K562 (cell line): ENCODE measurements at regions not wholly inside any gene's neighbourhood (a gene's known extent, or its start where the extent isn't known, plus 50 kb on each side); places are given as distances from the start of the nearest gene placed in this dataset.

Experiments used
- EZH2 ChIP-seq: IDR thresholded peaks from 2 replicates; pipeline ENCODE4 v1.6.1; 2012; ENCODE audit warnings: low read depth, mild to moderate bottlenecking, inconsistent platforms, low read length, borderline replicate concordance
- NONO ChIP-seq, 2 experiments: fragments of 200-400 bp in 1 of 2; fragments of 450-650 bp in 1 of 2; formaldehyde crosslinking in 1 of 2; IDR thresholded peaks; 2 replicates each; pipeline ENCODE4 v1.6.1; 2017; ENCODE audit warnings: low read depth in 2 of 2, mild to moderate bottlenecking in 2 of 2, moderate library complexity in 2 of 2, low read length in 1 of 2
- NRF1 ChIP-seq, 2 experiments: fragments of 450-650 bp; IDR thresholded peaks in 1 of 2; conservative IDR thresholded peaks in 1 of 2; 2 replicates each; pipeline ENCODE4 v1.6.1; 2014; ENCODE audit warnings: mild to moderate bottlenecking in 2 of 2
- POLR2AphosphoS5 ChIP-seq: IDR thresholded peaks from 2 replicates; pipeline ENCODE4 v1.6.1; 2011; ENCODE audit warnings: mild to moderate bottlenecking, low read depth, low read length, moderate library complexity; ENCODE audit not compliant: control insufficient read depth, insufficient read depth
- TF ChIP-seq, protein P1 (sequence below), 3 experiments: IDR thresholded peaks in 2 of 3; conservative IDR thresholded peaks in 1 of 3; 2 replicates each; pipeline ENCODE4 v1.5.1; 2011 to 2012; ENCODE audit warnings: low read length in 3 of 3, mild to moderate bottlenecking in 3 of 3, control low read depth in 2 of 3, improper control_type of control experiment in 1 of 3, inconsistent platforms in 1 of 3, low read depth in 1 of 3, mixed read lengths in 1 of 3, moderate library complexity in 1 of 3; ENCODE audit not compliant: insufficient read depth in 2 of 3
- TF ChIP-seq, protein P2 (sequence below): fragments of 250-450 bp; sonication (Bioruptor Pico); IDR thresholded peaks from 2 replicates; pipeline ENCODE4 v1.8.0; 2022; ENCODE audit warnings: moderate library complexity, mild to moderate bottlenecking, inconsistent platforms

DNA sequence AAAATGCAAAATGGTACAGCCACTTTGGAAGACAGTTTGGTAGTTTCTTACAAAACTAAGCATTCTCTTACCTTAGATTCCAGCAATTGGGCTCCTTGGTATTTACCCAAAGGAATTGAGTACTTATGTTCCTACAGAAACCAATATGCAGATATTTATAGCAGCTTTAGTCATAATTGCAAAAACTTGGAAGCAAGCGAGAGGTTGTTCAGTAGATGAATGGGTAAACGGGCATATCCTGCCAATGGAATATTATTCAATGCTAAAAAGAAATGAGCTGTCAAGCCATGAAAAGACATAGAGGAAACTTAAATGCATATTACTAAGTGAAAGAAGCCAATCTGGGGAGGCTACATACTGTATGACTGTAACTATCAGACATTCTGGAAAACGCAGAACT lies 926.7 kb downstream of the TYW1 start:
- TF ChIP-seq, protein P1, sequence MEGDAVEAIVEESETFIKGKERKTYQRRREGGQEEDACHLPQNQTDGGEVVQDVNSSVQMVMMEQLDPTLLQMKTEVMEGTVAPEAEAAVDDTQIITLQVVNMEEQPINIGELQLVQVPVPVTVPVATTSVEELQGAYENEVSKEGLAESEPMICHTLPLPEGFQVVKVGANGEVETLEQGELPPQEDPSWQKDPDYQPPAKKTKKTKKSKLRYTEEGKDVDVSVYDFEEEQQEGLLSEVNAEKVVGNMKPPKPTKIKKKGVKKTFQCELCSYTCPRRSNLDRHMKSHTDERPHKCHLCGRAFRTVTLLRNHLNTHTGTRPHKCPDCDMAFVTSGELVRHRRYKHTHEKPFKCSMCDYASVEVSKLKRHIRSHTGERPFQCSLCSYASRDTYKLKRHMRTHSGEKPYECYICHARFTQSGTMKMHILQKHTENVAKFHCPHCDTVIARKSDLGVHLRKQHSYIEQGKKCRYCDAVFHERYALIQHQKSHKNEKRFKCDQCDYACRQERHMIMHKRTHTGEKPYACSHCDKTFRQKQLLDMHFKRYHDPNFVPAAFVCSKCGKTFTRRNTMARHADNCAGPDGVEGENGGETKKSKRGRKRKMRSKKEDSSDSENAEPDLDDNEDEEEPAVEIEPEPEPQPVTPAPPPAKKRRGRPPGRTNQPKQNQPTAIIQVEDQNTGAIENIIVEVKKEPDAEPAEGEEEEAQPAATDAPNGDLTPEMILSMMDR (IDR thresholded peaks at IDR 0.05 in 2 of 3, conservative IDR thresholded peaks at IDR 0.05 in 1 of 3; ENCODE audit: insufficient read depth in 2 of 3, low read depth in 1 of 3, low read length in 3 of 3), result no peak
- TF ChIP-seq NONO (IDR thresholded peaks at IDR 0.05; ENCODE audit: low read depth in 2 of 2, low read length in 1 of 2) (no peak), NRF1 (conservative IDR thresholded peaks at IDR 0.05 in 1 of 2, IDR thresholded peaks at IDR 0.05 in 1 of 2) (no peak), EZH2 (no peak), POLR2AphosphoS5 (no peak)
- TF ChIP-seq, protein P2, sequence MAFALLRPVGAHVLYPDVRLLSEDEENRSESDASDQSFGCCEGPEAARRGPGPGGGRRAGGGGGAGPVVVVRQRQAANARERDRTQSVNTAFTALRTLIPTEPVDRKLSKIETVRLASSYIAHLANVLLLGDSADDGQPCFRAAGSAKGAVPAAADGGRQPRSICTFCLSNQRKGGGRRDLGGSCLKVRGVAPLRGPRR (CRISPR knock-in tag), result no peak
